Activated CD4-positive, alpha-beta memory T cell treated with anti-CD3 and anti-CD28 coated beads, Interleukin-2, amount 10 ng/mL, durations not matched to agents 7 days and 5 days (primary cell): ENCODE measurements at regions not wholly inside any gene's neighbourhood (a gene's known extent, or its start where the extent isn't known, plus 50 kb on each side); places are given as distances from the start of the nearest gene placed in this dataset.

Experiments used
- CTCF ChIA-PET: fragments of 350-600 bp; sonication (Branson Sonifier 250); formaldehyde crosslinking; loops from one replicate; lab custom pipeline; 2021; ENCODE audit warnings: antibody characterized with exemption, inconsistent platforms; lab: Charles Lee
- POLR2A ChIA-PET: fragments of 350-600 bp; sonication (Branson Sonifier 250); formaldehyde crosslinking; loops from one replicate; lab custom pipeline; 2021; ENCODE audit warnings: antibody characterized with exemption; lab: Charles Lee
- DNase-seq: peaks from one replicate; pipeline ENCODE4 v3.0.0-alpha.2; 2020
- H3K27ac Mint-ChIP-seq: one replicate; pipeline ENCODE4 v1.8.0; 2021; ENCODE audit warnings: mild to moderate bottlenecking, mixed read lengths
- H3K27me3 Mint-ChIP-seq: one replicate; pipeline ENCODE4 v1.8.0; 2021; ENCODE audit warnings: mixed read lengths
- H3K36me3 Mint-ChIP-seq: one replicate; pipeline ENCODE4 v1.8.0; 2021; ENCODE audit warnings: low read depth, mixed read lengths
- H3K4me1 Mint-ChIP-seq: one replicate; pipeline ENCODE4 v1.8.0; 2021; ENCODE audit warnings: mixed read lengths
- H3K4me3 Mint-ChIP-seq: one replicate; pipeline ENCODE4 v1.8.0; 2021; ENCODE audit warnings: mild to moderate bottlenecking, mixed read lengths
- H3K9me3 Mint-ChIP-seq: one replicate; pipeline ENCODE4 v1.8.0; 2021; ENCODE audit warnings: mixed read lengths

- H3K4me3 Mint-ChIP-seq, result no peak overlapping the region
- POLR2A ChIA-PET, result no interaction called here
Observed at GRCh38 chr5:136646915-136647314, 281.6 kb upstream of the TRPC7 start.

GRCh38 chr5:136642976-136643375 is 277.6 kb upstream of the TRPC7 start:
- Mint-ChIP-seq H3K4me1 (no peaks in the 10 kb centered on the region), H3K36me3 (no peaks in the 10 kb centered on the region), H3K27ac (no peak overlapping the region), H3K9me3 (no peaks in the 10 kb centered on the region), H3K27me3 (no peaks in the 10 kb centered on the region), H3K4me3 (no peak overlapping the region)
- CTCF ChIA-PET, result no interaction called here
- POLR2A ChIA-PET, result no interaction called here
- DNase-seq, result no peak

More at GRCh38 chr5:136646915-136647314, 281.6 kb upstream of the TRPC7 start:
- Mint-ChIP-seq H3K27ac (no peak overlapping the region), H3K9me3 (peaks cover 3% of the 10 kb centered on the region), H3K4me1 (no peaks in the 10 kb centered on the region), H3K36me3 (no peaks in the 10 kb centered on the region), H3K27me3 (no peaks in the 10 kb centered on the region)
- CTCF ChIA-PET, result no interaction called here
- no peak for DNase-seq

GRCh38 chr5:136639616-136640015 is 274.3 kb upstream of the TRPC7 start:
- Mint-ChIP-seq H3K27me3 (no peaks in the 10 kb centered on the region), H3K4me3 (no peak overlapping the region), H3K36me3 (no peaks in the 10 kb centered on the region), H3K9me3 (no peaks in the 10 kb centered on the region), H3K4me1 (no peaks in the 10 kb centered on the region), H3K27ac (no peak overlapping the region)
- no peak for DNase-seq
- POLR2A ChIA-PET, result no interaction called here
- CTCF ChIA-PET, result no interaction called here

GRCh38 chr5:136638084-136638483 is 272.7 kb upstream of the TRPC7 start:
- Mint-ChIP-seq H3K9me3 (no peaks in the 10 kb centered on the region), H3K4me1 (no peaks in the 10 kb centered on the region), H3K36me3 (no peaks in the 10 kb centered on the region), H3K4me3 (no peak overlapping the region), H3K27me3 (no peaks in the 10 kb centered on the region), H3K27ac (no peak overlapping the region)
- DNase-seq, result no peak
- ChIA-PET CTCF (no interaction called here), POLR2A (no interaction called here)

- H3K27ac Mint-ChIP-seq, result no peak overlapping the region
- H3K9me3 Mint-ChIP-seq, result no peaks in the 10 kb centered on the region
- ChIA-PET CTCF (no interaction called here), POLR2A (no interaction called here)
- DNase-seq, result no peak
- no peaks in the 10 kb centered on the region for H3K27me3 Mint-ChIP-seq
- no peaks in the 10 kb centered on the region for H3K4me1 Mint-ChIP-seq
- no peak overlapping the region for H3K4me3 Mint-ChIP-seq
- no peaks in the 10 kb centered on the region for H3K36me3 Mint-ChIP-seq
Observed at GRCh38 chr5:136636001-136636400, 270.7 kb upstream of the TRPC7 start.

- no peaks in the 10 kb centered on the region for H3K27me3 Mint-ChIP-seq
- ChIA-PET POLR2A (no interaction called here), CTCF (no interaction called here)
- H3K36me3 Mint-ChIP-seq, result no peaks in the 10 kb centered on the region
- no peak overlapping the region for H3K27ac Mint-ChIP-seq
- H3K4me3 Mint-ChIP-seq, result no peak overlapping the region
- no peaks in the 10 kb centered on the region for H3K4me1 Mint-ChIP-seq
- no peak for DNase-seq
- no peaks in the 10 kb centered on the region for H3K9me3 Mint-ChIP-seq
Observed at GRCh38 chr5:136631186-136631585, 265.8 kb upstream of the TRPC7 start.

- no peak overlapping the region for H3K27ac Mint-ChIP-seq
- no peak overlapping the region for H3K4me3 Mint-ChIP-seq
- no peaks in the 10 kb centered on the region for H3K27me3 Mint-ChIP-seq
- no peaks in the 10 kb centered on the region for H3K36me3 Mint-ChIP-seq
- no peak for DNase-seq
- H3K4me1 Mint-ChIP-seq, result no peaks in the 10 kb centered on the region
- POLR2A ChIA-PET, result no interaction called here
- CTCF ChIA-PET, result no interaction called here
- no peaks in the 10 kb centered on the region for H3K9me3 Mint-ChIP-seq
Observed at GRCh38 chr5:136629125-136629792, 263.9 kb upstream of the TRPC7 start.

GRCh38 chr5:136626531-136626930 is 261.2 kb upstream of the TRPC7 start:
- no peak overlapping the region for H3K27ac Mint-ChIP-seq
- H3K36me3 Mint-ChIP-seq, result no peaks in the 10 kb centered on the region
- no peaks in the 10 kb centered on the region for H3K9me3 Mint-ChIP-seq
- H3K4me1 Mint-ChIP-seq, result no peaks in the 10 kb centered on the region
- no peak overlapping the region for H3K4me3 Mint-ChIP-seq
- no peaks in the 10 kb centered on the region for H3K27me3 Mint-ChIP-seq
- ChIA-PET CTCF (no interaction called here), POLR2A (no interaction called here)
- no peak for DNase-seq

- no peaks in the 10 kb centered on the region for H3K4me1 Mint-ChIP-seq
- no peak overlapping the region for H3K27ac Mint-ChIP-seq
- no peaks in the 10 kb centered on the region for H3K27me3 Mint-ChIP-seq
- H3K36me3 Mint-ChIP-seq, result no peaks in the 10 kb centered on the region
- H3K9me3 Mint-ChIP-seq, result no peaks in the 10 kb centered on the region
- ChIA-PET CTCF (no interaction called here), POLR2A (no interaction called here)
- DNase-seq, result no peak
- H3K4me3 Mint-ChIP-seq, result no peak overlapping the region
Observed at GRCh38 chr5:136622747-136623146, 257.4 kb upstream of the TRPC7 start.

GRCh38 chr5:136621743-136622142 is 256.4 kb upstream of the TRPC7 start:
- Mint-ChIP-seq H3K36me3 (no peaks in the 10 kb centered on the region), H3K27ac (no peak overlapping the region), H3K4me3 (no peak overlapping the region), H3K4me1 (no peaks in the 10 kb centered on the region), H3K27me3 (no peaks in the 10 kb centered on the region), H3K9me3 (no peaks in the 10 kb centered on the region)
- CTCF ChIA-PET, result no interaction called here
- DNase-seq, result no peak
- POLR2A ChIA-PET, result no interaction called here

GRCh38 chr5:136620621-136621020 is 255.3 kb upstream of the TRPC7 start:
- ChIA-PET POLR2A (no interaction called here), CTCF (no interaction called here)
- H3K27me3 Mint-ChIP-seq, result no peaks in the 10 kb centered on the region
- no peaks in the 10 kb centered on the region for H3K4me1 Mint-ChIP-seq
- H3K36me3 Mint-ChIP-seq, result no peaks in the 10 kb centered on the region
- H3K27ac Mint-ChIP-seq, result no peak overlapping the region
- no peak overlapping the region for H3K4me3 Mint-ChIP-seq
- no peak for DNase-seq
- no peaks in the 10 kb centered on the region for H3K9me3 Mint-ChIP-seq

- CTCF ChIA-PET, result no interaction called here
- DNase-seq, result no peak
- Mint-ChIP-seq H3K4me1 (no peaks in the 10 kb centered on the region), H3K9me3 (no peaks in the 10 kb centered on the region), H3K27me3 (no peaks in the 10 kb centered on the region), H3K27ac (no peak overlapping the region), H3K4me3 (no peak overlapping the region), H3K36me3 (no peaks in the 10 kb centered on the region)
- POLR2A ChIA-PET, result no interaction called here
Observed at GRCh38 chr5:136620016-136620419, 254.7 kb upstream of the TRPC7 start.

GRCh38 chr5:136619556-136619955 is 254.2 kb upstream of the TRPC7 start:
- no peaks in the 10 kb centered on the region for H3K27me3 Mint-ChIP-seq
- CTCF ChIA-PET, result no interaction called here

GRCh38 chr5:136615251-136616119 is 250.1 kb upstream of the TRPC7 start:
- DNase-seq, result no peak
- no peaks in the 10 kb centered on the region for H3K27me3 Mint-ChIP-seq
- ChIA-PET CTCF (no interaction called here), POLR2A (no interaction called here)
- no peaks in the 10 kb centered on the region for H3K9me3 Mint-ChIP-seq
- no peaks in the 10 kb centered on the region for H3K4me1 Mint-ChIP-seq
- H3K36me3 Mint-ChIP-seq, result no peaks in the 10 kb centered on the region
- H3K27ac Mint-ChIP-seq, result no peak overlapping the region
- H3K4me3 Mint-ChIP-seq, result no peak overlapping the region

More at GRCh38 chr5:136619556-136619955, 254.2 kb upstream of the TRPC7 start:
- POLR2A ChIA-PET, result no interaction called here
- no peak for DNase-seq
- Mint-ChIP-seq H3K27ac (no peak overlapping the region), H3K4me3 (no peak overlapping the region), H3K9me3 (no peaks in the 10 kb centered on the region), H3K36me3 (no peaks in the 10 kb centered on the region), H3K4me1 (no peaks in the 10 kb centered on the region)
